HG03575 (cell line): ENCODE measurements at regions not wholly inside any gene's neighbourhood (a gene's known extent, or its start where the extent isn't known, plus 50 kb on each side); places are given as distances from the start of the nearest gene placed in this dataset.

Source experiments
- ATAC-seq: cut with Tn5 transposase; IDR thresholded peaks from one replicate; pipeline ENCODE4 v1.9.1; 2021; ENCODE audit not compliant: unreplicated experiment, insufficient number of reproducible peaks, low FRiP score; ENCODE audit errors: extremely low read depth

DNA sequence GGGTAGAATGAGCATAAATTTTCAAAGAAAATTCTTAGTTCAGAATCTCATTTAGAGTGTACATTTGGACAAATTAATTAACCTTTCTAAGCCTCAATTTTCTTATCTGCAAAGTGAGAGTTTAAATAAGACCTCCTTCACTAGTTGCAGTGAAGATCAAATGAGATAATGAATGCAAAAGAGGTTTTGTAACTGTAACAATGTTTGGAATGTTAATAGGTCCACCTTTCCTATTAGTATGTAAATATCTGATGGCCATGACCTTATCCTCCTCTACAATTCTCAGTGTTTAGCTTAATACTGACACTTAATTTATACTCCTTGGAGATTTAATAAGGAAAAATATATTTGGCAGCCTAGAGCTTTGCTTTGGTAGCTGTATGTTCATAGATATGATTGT lies 138.8 kb downstream of the GABRG1 start:
- no peak for ATAC-seq

GRCh38 chr4:45971108-45971507 lies 152.7 kb downstream of the GABRG1 start:
- ATAC-seq = no peak

GRCh38 chr4:45957353-45957752 lies 166.5 kb downstream of the GABRG1 start:
- no peak for ATAC-seq

GRCh38 chr4:45954276-45954675 lies 169.6 kb downstream of the GABRG1 start:
- no peak for ATAC-seq

DNA sequence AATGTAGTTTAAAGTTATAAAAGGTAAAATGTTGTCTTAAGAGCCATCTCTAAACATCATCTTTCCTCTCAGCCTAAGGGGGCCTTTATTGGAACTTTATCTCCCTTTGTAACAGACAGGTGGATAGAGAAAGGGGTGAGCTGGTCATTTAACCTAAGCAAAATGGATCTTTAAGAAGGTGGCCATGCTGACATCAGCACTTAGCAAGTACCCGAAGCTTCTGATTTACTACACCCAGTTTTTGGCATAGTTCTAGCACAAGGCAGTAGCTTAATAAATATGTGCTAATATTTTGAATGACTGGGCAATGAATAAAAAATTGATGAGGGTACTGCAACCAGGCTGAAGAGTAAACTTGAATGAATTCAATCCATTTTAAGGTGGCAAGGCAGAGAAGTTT lies 172.7 kb downstream of the GABRG1 start:
- ATAC-seq = no peak

- ATAC-seq = no peak
Observed at GRCh38 chr4:45946699-45947098, 177.2 kb downstream of the GABRG1 start.

GRCh38 chr4:45944000-45944399 lies 179.9 kb downstream of the GABRG1 start:
- no peak for ATAC-seq

- ATAC-seq = no peak
Observed at GRCh38 chr4:45939056-45939455, 184.8 kb downstream of the GABRG1 start.

DNA sequence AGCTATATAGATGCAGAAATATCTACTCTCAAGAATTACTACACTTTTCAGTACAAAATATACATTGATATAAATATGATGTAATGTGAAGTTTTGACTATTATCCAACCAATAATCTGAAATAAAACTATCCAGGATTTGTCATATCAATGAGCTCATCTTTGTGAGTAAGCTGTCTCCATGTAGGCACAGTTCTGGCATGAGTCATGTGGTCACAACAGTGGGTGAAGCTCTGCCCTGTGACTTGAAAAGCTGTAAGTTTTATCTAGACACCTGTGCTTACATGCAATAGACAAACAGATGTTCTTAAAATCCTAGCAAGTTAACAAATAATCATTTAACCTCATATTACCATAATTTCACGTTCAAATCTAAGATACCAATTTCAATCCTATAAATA lies 192.7 kb downstream of the GABRG1 start:
- no peak for ATAC-seq

DNA sequence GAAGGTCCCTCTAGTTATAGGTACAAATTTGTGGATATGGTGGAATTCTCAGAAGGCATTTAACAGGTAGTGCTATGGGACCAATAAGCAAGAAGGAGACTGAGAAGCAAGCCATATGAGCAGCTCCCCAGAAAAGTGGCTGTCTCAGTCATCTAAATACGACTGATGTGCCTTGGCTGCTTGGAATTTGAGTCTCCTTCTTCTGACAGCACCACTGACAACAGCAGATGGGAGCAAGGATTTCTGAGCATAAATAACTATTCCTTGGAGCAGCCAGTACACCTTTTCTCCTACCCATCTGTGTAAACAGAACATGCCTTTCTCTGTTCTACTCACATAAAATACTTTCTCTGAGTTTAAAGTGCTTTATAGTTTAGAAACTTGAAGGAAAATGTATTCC lies 196.2 kb downstream of the GABRG1 start:
- ATAC-seq = no peak

DNA sequence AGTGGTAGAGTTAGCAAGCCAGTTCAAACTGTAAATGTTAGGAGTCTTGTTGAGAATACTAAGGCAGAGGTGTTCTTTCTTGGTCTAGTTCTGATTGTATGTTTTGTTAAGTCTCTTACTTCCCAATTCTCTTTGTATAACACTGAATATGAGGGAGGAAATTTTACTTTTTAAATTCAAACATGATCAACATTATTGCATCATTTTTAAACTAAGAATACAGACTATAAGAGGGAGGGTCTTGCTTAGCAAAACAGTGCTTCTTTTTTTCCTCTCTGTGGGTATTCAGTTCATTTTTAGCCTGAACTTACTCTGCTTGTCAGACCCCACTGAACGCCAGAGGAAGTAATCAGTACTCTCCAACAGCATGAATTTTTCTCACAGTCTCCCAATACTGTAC lies 198.0 kb downstream of the GABRG1 start:
- ATAC-seq = no peak

DNA sequence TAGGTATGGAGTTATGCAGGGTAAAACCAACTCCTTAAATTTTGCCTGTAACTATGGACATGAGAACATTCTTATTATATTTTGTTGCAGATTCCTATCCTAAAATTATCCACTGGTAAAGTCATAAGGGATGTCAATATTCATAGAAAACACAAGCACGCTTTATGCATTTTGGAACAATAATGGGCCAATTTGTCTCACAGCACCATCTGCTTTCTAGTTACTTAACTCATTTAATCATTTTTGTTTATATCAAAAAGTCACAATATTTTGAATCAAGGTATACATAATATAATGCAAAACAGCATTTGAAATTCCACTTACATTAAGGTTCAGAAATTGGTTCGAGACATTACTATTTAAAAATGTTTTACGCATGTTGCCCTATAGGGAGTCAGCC lies 203.0 kb downstream of the GABRG1 start:
- ATAC-seq = no peak

GRCh38 chr4:45910511-45910910 lies 213.3 kb downstream of the GABRG1 start:
- no peak for ATAC-seq

DNA sequence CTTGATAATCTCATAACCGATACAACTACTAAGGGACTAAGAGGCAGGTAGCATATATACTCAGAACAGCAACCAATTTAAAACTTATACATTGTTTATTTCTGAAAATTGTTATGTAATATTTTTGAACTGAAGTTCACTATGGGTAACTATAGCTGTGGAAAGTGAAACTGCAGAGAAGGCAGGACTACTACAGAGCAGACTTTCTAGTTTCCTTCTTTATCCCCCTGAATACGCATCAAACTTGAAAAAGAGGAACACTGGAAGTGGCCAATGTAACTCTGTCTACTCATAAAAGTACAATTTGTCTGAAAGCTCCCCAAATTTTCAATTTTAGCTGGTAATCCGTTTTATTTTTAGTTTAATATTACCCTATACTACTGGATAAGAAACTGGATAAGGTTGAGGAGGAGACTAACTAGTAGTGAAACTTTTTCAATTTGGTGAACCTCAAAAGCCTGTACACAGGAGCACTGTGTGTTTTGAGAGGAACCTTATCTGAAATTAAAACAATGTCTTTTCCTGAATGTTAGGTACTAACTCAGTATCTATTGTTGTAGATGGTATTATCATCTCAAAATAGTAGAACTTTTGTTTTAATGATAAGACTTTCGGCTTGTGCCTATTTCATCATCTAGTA lies 225.8 kb downstream of the GABRG1 start:
- no peak for ATAC-seq

GRCh38 chr4:45883421-45883820 lies 240.4 kb downstream of the GABRG1 start:
- no peak for ATAC-seq

DNA sequence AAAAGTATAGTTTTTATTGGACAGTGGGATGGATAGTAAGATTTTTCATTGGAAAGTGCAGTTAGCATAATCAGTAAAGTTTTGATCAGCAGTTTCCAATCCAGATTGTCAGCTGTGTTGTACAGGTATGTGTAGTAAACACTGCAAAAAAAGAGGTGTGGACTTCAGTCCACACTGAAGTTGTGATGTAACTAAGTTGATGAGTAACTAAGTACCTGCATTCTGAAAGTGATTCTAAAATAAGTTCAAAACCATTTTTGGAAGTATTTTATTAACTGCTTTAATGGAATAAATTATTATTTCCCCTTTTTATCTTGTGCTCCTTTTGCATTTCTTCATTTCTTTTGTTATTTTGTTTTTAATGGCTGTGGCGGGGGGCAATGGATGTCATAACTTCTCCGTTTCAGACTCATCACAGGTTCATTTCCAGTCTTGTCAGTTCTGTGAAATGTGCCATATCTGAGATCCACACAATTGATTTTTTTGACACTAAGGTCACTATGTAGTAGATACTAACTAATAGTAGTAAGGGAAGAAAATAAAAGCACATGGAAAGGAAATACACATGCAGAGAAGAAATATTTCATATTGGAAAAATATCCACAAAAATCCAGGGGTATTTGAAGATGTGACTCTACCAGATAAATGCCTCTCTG lies 247.5 kb downstream of the GABRG1 start:
- no peak for ATAC-seq

GRCh38 chr4:45869184-45869583 lies 254.7 kb downstream of the GABRG1 start:
- no peak for ATAC-seq

DNA sequence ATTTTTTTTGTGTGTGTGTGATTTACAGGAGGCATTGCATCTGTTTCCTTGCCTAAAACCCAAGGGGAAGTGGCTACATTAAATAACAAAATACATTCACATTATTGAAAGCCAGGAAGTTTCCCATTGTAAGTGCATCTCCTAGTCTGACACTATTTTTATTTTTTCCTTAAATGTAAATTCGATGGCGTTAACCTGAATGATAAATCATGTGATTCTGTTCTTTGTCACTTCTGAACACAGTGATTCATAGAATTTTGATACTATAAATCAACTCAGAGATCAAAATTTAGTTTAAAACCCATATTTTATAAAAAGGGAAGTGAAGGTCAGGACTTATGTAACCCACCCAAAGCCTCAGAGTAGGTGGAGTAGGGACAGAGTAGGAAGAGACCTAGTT lies 258.1 kb downstream of the GABRG1 start:
- ATAC-seq = no peak

DNA sequence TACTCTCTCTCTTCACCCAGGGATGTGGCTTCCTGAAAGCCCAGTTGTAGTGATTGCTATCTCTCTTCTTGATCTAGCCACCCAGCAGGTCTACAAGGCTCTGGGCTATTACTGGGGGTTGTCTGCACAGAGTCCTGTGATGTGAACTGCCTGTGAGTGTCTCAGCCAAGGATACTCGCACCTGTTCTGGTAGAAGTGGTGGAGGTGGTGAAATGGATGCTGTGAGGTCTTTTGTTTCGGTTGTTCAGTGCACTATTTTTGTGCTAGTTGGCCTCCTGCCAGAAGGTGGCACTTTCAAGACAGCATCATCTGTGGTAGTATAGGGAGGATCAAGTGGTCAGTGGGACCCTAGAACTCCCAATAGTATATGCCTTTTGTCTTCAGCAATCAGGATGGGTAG lies 268.0 kb downstream of the GABRG1 start:
- ATAC-seq = no peak

- no peak for ATAC-seq
Observed at GRCh38 chr4:45846016-45846415, 277.8 kb downstream of the GABRG1 start.

DNA sequence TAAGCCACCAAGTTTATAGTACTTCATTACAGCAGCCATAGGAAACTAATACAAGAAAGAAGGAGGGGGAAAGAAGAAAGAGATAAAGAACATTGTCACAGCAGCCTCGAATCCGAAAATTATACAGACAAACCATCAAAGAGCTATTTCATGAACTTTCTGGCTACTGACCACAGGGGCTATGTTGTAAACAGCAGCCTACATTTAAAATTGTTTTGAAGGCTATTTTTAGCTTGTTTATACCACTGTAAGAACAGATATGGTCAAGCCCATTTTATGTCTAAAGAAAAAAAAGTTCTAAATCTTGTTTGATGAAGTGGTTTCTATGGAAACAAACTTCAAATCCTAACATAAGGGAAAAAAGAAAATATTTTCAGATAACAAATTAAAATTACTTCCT lies 282.1 kb downstream of the GABRG1 start:
- ATAC-seq = no peak
